GM18517 (cell line): ENCODE measurements at regions not wholly inside any gene's neighbourhood (a gene's known extent, or its start where the extent isn't known, plus 50 kb on each side); places are given as distances from the start of the nearest gene placed in this dataset.

Source experiments
- ATAC-seq: cut with Tn5 transposase; IDR thresholded peaks from one replicate; pipeline ENCODE4 v1.9.1; 2021; ENCODE audit warnings: mild to moderate bottlenecking, moderate library complexity; ENCODE audit not compliant: unreplicated experiment

- ATAC-seq: no peak
Measured at GRCh38 chr6:113475392-113475791, 381.8 kb upstream of the MARCKS start.

- ATAC-seq: no peak
Measured at GRCh38 chr6:113476937-113477839, 380.0 kb upstream of the MARCKS start.

- ATAC-seq: no peak
Measured at GRCh38 chr6:113480616-113481015, 376.5 kb upstream of the MARCKS start.

- no peak for ATAC-seq
Measured at GRCh38 chr6:113481458-113481857, 375.7 kb upstream of the MARCKS start.

GRCh38 chr6:113481910-113482309 is 375.2 kb upstream of the MARCKS start:
- no peak for ATAC-seq

- ATAC-seq: no peak
Measured at GRCh38 chr6:113482771-113483170, 374.4 kb upstream of the MARCKS start.

GRCh38 chr6:113486199-113486598 is 370.9 kb upstream of the MARCKS start:
- ATAC-seq: no peak

GRCh38 chr6:113487489-113488058 is 369.6 kb upstream of the MARCKS start:
- ATAC-seq: no peak

GRCh38 chr6:113488061-113488460 is 369.1 kb upstream of the MARCKS start:
- ATAC-seq: no peak

- ATAC-seq: no peak
Measured at GRCh38 chr6:113488812-113489685, 368.1 kb upstream of the MARCKS start.

GRCh38 chr6:113489952-113490746 is 367.0 kb upstream of the MARCKS start:
- ATAC-seq: no peak

GRCh38 chr6:113491376-113491775 is 365.8 kb upstream of the MARCKS start:
- ATAC-seq: no peak

GRCh38 chr6:113493991-113494390 is 363.2 kb upstream of the MARCKS start:
- ATAC-seq: no peak

- ATAC-seq: no peak
Measured at GRCh38 chr6:113495521-113495920, 361.6 kb upstream of the MARCKS start.

GRCh38 chr6:113496166-113496565 is 361.0 kb upstream of the MARCKS start:
- ATAC-seq: no peak

GRCh38 chr6:113500221-113500620 is 356.9 kb upstream of the MARCKS start:
- ATAC-seq: no peak

- ATAC-seq: no peak
Measured at GRCh38 chr6:113505084-113505699, 352.0 kb upstream of the MARCKS start.

GRCh38 chr6:113508249-113508648 is 348.9 kb upstream of the MARCKS start:
- ATAC-seq: no peak

GRCh38 chr6:113511100-113511499 is 346.0 kb upstream of the MARCKS start:
- no peak for ATAC-seq

GRCh38 chr6:113512576-113512975 is 344.6 kb upstream of the MARCKS start:
- no peak for ATAC-seq
